SW480 (cell line): ENCODE measurements at regions not wholly inside any gene's neighbourhood (a gene's known extent, or its start where the extent isn't known, plus 50 kb on each side); places are given as distances from the start of the nearest gene placed in this dataset.

Experiments used
- DNase-seq: peaks from one replicate; pipeline ENCODE4 v3.0.0-alpha.2; 2016; ENCODE audit warnings: low spot score

GRCh38 chr5:121199216-121199999 is 652.3 kb upstream of the FTMT start:
- DNase-seq = no peak

- DNase-seq = no peak
Observed at GRCh38 chr5:121218086-121218485, 633.6 kb upstream of the FTMT start.

- DNase-seq = no peak
Observed at GRCh38 chr5:121221483-121221882, 630.2 kb upstream of the FTMT start.

- no peak for DNase-seq
Observed at GRCh38 chr5:121226765-121227164, 624.9 kb upstream of the FTMT start.

GRCh38 chr5:121239951-121240350 is 611.7 kb upstream of the FTMT start:
- DNase-seq = no peak

GRCh38 chr5:121246971-121247370 is 604.7 kb upstream of the FTMT start:
- peak; percentile 22 for DNase-seq

- no peak for DNase-seq
Observed at GRCh38 chr5:121251954-121252353, 599.7 kb upstream of the FTMT start.

GRCh38 chr5:121257621-121258020 is 594.1 kb upstream of the FTMT start:
- DNase-seq = no peak

GRCh38 chr5:121263456-121263855 is 588.2 kb upstream of the FTMT start:
- no peak for DNase-seq

GRCh38 chr5:121264605-121265004 is 587.1 kb upstream of the FTMT start:
- no peak for DNase-seq

- DNase-seq = no peak
Observed at GRCh38 chr5:121271546-121271945, 580.1 kb upstream of the FTMT start.

GRCh38 chr5:121273833-121274433 is 577.7 kb upstream of the FTMT start:
- peak; percentile 59 for DNase-seq

GRCh38 chr5:121279801-121280200 is 571.9 kb upstream of the FTMT start:
- no peak for DNase-seq

GRCh38 chr5:121285801-121286521 is 565.7 kb upstream of the FTMT start:
- no peak for DNase-seq

- DNase-seq = no peak
Observed at GRCh38 chr5:121288781-121289180, 562.9 kb upstream of the FTMT start.

- DNase-seq = no peak
Observed at GRCh38 chr5:121292664-121293063, 559.0 kb upstream of the FTMT start.

GRCh38 chr5:121296356-121296755 is 555.3 kb upstream of the FTMT start:
- DNase-seq = no peak

- DNase-seq = no peak
Observed at GRCh38 chr5:121299153-121299552, 552.5 kb upstream of the FTMT start.

GRCh38 chr5:121304838-121305237 is 546.8 kb upstream of the FTMT start:
- DNase-seq = no peak

- no peak for DNase-seq
Observed at GRCh38 chr5:121313886-121314285, 537.8 kb upstream of the FTMT start.

GRCh38 chr5:121315786-121316185 is 535.9 kb upstream of the FTMT start:
- no peak for DNase-seq

- DNase-seq = no peak
Observed at GRCh38 chr5:121319292-121319691, 532.4 kb upstream of the FTMT start.

- DNase-seq = no peak
Observed at GRCh38 chr5:121325930-121326329, 525.8 kb upstream of the FTMT start.
